Activated naive CD4-positive, alpha-beta T cell treated with anti-CD3 and anti-CD28 coated beads, Interleukin-2, amount 10 ng/mL, durations not matched to agents 7 days and 5 days (primary cell): ENCODE measurements at regions not wholly inside any gene's neighbourhood (a gene's known extent, or its start where the extent isn't known, plus 50 kb on each side); places are given as distances from the start of the nearest gene placed in this dataset.

Source experiments
- CTCF ChIA-PET: fragments of 350-600 bp; sonication (Branson Sonifier 250); formaldehyde crosslinking; loops from one replicate; lab custom pipeline; 2021; ENCODE audit warnings: antibody characterized with exemption; lab: Charles Lee
- DNase-seq: peaks from one replicate; pipeline ENCODE4 v3.0.0-alpha.2; 2020
- H3K27ac Mint-ChIP-seq: one replicate; pipeline ENCODE4 v1.8.0; 2021; ENCODE audit warnings: mild to moderate bottlenecking, moderate library complexity, mixed read lengths
- H3K27me3 Mint-ChIP-seq: one replicate; pipeline ENCODE4 v1.8.0; 2021; ENCODE audit warnings: mild to moderate bottlenecking, mixed read lengths
- H3K36me3 Mint-ChIP-seq: one replicate; pipeline ENCODE4 v1.8.0; 2021; ENCODE audit warnings: mixed read lengths
- H3K4me1 Mint-ChIP-seq: one replicate; pipeline ENCODE4 v1.8.0; 2021; ENCODE audit warnings: mixed read lengths
- H3K4me3 Mint-ChIP-seq: one replicate; pipeline ENCODE4 v1.8.0; 2021; ENCODE audit warnings: mild to moderate bottlenecking, moderate library complexity, mixed read lengths
- H3K9me3 Mint-ChIP-seq: one replicate; pipeline ENCODE4 v1.8.0; 2021; ENCODE audit warnings: mixed read lengths

DNA sequence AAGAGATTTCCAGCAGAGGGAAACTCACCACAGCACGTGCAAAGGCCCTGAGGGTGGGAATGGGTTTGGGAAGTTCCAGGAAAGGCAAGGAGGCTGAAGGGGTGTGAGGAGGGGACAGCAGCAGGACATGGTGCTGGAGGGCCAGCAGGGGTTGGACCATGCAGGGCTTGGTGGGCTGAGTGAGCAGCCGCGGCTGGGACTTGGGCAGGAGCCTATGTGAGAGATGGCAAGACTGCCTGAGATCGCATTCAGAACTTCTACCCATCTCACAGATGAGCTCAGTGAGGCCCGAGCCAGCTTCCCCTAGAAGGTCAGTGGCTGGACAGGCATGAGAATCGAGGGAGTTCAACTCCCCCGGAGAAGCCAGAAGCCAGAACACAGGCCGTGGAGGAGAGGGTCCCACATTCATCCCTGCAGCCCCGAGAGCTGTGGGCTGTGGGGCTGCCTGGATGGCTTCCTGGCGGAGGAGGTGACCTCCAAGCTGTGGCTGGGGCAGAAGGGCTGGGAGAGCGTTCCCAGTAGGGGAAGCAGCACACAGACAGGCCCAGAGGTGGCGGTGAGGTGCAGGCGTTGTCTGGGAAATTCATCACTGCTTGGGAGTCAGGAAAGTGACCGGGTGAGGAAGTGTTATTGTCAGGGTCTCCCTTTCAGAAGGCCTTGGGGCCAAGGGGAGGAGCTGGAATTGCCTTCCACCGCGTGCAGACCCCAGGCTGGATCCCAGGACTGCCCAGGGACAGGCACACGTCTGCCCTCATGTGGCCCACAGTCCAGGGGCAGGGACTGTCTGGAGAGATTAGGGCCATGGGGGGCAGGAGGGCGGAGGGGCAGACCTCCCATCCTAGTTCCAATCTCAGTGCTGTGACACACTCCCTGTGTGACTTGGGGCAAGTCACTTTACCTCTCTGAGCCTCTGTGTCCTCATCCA, 103.8 kb downstream of the CEBPB start:
- no peak for DNase-seq
- H3K4me1 Mint-ChIP-seq, result peaks cover 33% of the 10 kb centered on the region
- H3K36me3 Mint-ChIP-seq, result no peaks in the 10 kb centered on the region
- peaks cover 26% of the 10 kb centered on the region for H3K27me3 Mint-ChIP-seq
- H3K9me3 Mint-ChIP-seq, result no peaks in the 10 kb centered on the region
- CTCF ChIA-PET, result no interaction called here
- H3K4me3 Mint-ChIP-seq, result no peak overlapping the region
- no peak overlapping the region for H3K27ac Mint-ChIP-seq

DNA sequence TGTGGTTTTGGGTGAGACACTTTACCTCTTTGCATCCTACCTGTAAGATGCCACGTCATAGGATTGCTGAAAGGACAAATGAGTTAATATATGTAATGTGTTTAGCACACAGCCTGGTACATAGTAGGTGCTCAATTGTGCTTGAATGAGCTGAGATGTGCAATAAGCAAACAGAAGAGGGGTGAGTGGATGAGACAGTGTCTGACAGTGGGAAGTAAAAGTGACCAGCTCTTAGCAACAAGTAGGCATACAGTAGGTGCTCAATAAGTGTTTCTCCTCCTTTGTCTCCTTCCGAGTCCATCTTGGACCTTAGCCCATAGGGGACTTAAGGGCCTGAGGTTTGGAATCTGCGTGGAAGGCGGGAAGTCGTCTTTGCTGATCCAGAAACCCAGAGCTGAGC, 104.7 kb downstream of the CEBPB start:
- CTCF ChIA-PET, result interaction anchor here (1.3 kb wide), 1 partner anchor 10 kb away, joined by 3 read pairs; no protein-coding TSS in a partner anchor

DNA sequence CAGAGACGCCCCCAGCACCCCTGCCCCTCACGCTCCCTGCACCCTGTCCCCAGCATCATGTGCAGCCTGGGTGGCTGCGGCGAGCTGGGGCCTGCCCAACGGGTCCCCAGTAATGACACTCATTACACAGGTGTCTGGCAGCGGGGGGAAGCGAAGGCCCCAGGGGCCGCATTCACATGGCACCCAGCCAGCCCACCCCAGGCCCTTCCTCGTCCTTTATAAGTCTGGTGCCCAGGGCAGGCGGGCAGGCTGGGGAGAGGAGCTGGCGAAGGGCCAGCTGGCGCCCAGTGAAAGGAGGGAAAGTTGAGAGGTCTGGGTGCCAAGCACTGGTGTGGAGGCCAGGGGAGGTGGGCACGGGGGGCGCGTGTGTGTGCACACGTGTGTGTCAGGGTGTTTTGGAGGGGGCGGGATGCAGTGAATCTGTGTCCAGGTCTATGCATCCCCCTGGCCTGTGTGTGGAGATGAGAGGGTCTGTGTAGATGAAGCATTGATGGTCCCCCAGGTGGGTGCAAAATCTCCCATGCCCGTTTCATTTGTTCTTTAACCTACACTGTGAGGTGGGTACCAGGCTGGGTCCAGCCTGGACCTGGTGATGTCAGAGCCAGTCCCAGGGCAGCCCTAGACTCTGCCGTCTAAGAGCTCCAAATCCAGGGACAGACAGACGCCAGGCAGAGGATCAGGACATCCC, 105.3 kb downstream of the CEBPB start:
- H3K4me1 Mint-ChIP-seq, result peaks cover 33% of the 10 kb centered on the region
- peaks cover 26% of the 10 kb centered on the region for H3K27me3 Mint-ChIP-seq
- no peaks in the 10 kb centered on the region for H3K36me3 Mint-ChIP-seq
- H3K9me3 Mint-ChIP-seq, result no peaks in the 10 kb centered on the region
- CTCF ChIA-PET, result interaction anchor here (1.3 kb wide), 1 partner anchor 10 kb away, joined by 3 read pairs; no protein-coding TSS in a partner anchor
- no peak for DNase-seq
- no peak overlapping the region for H3K4me3 Mint-ChIP-seq
- no peak overlapping the region for H3K27ac Mint-ChIP-seq

More for the DNA sequence above, 104.7 kb downstream of the CEBPB start:
- Mint-ChIP-seq H3K36me3 (no peaks in the 10 kb centered on the region), H3K4me3 (no peak overlapping the region), H3K4me1 (peaks cover 33% of the 10 kb centered on the region), H3K27ac (no peak overlapping the region), H3K27me3 (peaks cover 24% of the 10 kb centered on the region), H3K9me3 (no peaks in the 10 kb centered on the region)
- DNase-seq, result no peak

DNA sequence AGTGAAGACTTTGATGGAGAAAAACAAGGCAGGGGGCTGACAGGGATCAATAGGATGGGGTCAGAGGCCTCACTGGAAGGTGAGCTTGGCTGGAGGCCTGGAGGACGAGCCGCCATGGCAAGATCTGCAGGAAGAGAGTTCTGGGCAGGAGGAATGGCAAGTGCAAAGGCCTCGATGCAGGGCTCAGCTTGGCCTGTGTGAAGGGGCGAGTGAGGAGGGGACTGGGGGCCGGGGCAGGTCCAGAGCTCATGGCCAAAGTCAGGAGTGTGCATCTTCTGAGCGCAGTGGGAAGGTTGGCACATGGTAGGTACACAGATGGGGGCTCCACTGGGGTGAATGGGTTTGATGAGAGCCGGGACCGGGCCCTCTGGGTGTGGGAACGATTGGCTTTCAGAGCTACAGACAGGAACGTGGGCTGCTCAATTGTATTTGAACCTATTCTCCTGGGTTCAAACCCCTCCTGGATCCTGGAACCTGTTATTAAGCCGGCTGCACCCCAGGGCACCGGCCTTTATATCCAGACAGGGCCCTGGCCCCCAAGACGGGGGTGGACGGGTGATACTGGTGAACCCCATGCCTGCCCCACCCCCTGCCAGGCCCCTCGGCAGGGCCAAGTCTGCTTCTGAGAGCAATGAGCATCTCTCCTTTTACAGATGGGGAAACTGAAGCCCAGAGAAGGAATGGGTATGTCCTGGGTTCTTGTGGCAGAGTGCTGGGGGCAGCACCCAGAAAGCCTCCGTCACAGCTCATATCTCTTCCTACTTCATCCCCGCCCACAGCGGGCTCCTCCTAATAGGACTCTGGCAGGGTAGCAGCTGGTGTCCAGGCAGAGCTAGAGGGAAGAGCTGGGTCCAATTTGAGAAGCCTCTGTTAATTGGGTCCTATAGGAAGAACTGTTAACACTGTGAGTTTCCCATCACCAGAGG, 106.1 kb downstream of the CEBPB start:
- Mint-ChIP-seq H3K4me3 (no peak overlapping the region), H3K36me3 (no peaks in the 10 kb centered on the region), H3K4me1 (peaks cover 33% of the 10 kb centered on the region), H3K27ac (no peak overlapping the region), H3K27me3 (peaks cover 30% of the 10 kb centered on the region), H3K9me3 (no peaks in the 10 kb centered on the region)
- CTCF ChIA-PET, result interaction anchor here (0.8 to 1.3 kb wide), 2 partner anchors 11 to 109 kb away, joined by 3 read pairs; no protein-coding TSS in a partner anchor
- DNase-seq, result no peak

DNA sequence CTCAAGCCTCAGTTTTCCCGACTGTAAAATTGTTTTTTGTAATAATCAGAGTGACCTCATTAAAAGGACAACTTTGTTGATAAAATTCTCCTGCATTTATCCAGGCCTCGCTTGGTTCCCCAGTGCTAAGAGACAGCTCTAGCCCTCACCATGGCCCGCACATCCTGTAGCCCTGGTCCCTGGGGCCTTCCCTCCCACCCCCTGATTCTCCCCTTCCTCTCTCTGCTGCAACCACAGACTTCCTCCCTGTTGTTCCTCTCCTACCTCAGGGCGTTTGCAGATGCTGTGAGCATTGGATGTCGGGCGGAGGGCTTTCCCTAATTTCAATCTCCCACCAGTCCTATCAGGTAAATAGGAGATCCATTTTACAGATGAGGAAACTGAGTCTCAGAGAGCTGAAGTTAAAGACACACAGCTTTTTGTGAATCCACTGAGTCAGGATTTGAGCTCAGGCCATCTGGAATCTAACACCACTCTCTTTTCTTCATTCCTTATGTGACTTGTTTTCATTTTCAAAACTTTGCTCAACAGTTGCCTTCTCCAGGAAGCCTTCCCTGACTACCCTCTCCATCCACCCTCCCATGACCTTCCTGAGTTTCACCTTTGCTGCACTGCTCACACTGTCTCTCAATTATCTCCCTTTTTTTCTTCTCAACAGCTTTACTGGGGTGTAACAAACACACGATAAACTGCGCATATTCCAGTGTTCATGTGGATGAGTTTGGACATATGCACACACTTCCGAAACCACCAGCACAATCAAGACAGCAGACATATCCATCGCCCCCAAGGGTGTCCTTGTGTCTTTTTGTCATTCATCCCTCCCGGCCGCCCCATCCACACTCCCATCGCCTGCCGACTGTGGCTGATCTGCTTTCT, 107.1 kb downstream of the CEBPB start:
- CTCF ChIA-PET, result interaction anchor here (0.8 kb wide), 1 partner anchor 110 kb away, joined by 3 read pairs; no protein-coding TSS in a partner anchor
- Mint-ChIP-seq H3K27ac (peak overlapping the region; percentile 53), H3K36me3 (no peaks in the 10 kb centered on the region), H3K27me3 (peaks cover 38% of the 10 kb centered on the region), H3K4me3 (no peak overlapping the region), H3K9me3 (no peaks in the 10 kb centered on the region), H3K4me1 (peaks cover 37% of the 10 kb centered on the region)
- DNase-seq, result peak; percentile 39

DNA sequence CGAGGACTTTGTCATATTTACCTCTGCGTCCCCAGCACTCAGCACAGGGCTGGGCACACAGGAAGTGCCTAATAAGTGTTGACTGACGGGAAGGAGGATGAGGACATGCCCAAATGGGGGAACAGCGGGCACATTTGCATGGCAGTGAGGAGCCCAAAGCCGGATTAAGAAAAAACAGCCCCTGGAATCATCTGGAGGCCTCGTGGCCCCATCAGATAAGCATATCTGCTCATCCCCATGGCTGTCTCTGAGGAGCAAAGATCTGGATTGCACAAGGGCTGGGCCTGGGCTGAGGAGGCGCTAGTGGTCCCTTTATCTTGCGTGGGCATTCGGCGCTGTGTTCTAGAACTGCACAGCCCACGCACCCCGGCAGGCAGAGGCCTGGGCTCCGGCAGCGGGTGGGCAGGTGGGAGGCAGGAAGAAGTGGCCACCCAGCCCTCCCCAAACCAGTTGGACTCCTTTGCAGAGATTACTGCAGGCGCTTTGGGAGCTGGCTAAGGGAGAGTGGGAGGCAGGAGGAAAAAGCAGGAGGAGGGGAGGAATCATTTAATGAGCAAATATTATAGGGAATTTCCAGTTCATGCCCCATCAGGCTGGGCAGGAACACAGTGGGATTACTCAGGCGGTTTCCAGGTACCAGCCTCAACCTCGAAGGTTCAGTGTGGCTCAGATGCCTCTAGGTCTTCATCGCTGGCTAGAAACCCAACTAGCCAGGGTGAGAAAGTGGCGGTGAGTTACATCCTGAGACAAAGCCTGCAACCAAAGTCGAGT, 108.1 kb downstream of the CEBPB start:
- Mint-ChIP-seq H3K4me3 (no peak overlapping the region), H3K27ac (peak overlapping the region; percentile 21), H3K27me3 (peaks cover 38% of the 10 kb centered on the region), H3K9me3 (no peaks in the 10 kb centered on the region), H3K4me1 (peaks cover 37% of the 10 kb centered on the region), H3K36me3 (no peaks in the 10 kb centered on the region)
- DNase-seq, result no peak
- CTCF ChIA-PET, result no interaction called here

DNA sequence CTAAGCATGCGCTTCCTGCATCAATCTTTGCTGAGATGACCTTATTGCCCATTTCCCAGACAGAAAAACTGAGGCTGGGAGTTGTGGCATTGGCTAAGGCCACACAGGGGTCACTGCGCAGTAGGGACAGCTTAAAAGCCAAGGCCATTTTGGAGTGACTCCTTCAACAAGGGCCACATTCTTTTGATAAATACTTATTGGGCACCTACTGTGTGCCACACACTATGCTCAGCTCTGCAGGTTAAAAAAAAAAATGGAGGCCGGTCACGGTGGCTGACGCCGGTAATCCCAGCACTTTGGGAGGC, 108.6 kb downstream of the CEBPB start:
- Mint-ChIP-seq H3K9me3 (no peaks in the 10 kb centered on the region), H3K36me3 (no peaks in the 10 kb centered on the region), H3K27me3 (peaks cover 33% of the 10 kb centered on the region), H3K4me1 (peaks cover 35% of the 10 kb centered on the region), H3K27ac (no peak overlapping the region), H3K4me3 (no peak overlapping the region)
- no peak for DNase-seq
- CTCF ChIA-PET, result no interaction called here

DNA sequence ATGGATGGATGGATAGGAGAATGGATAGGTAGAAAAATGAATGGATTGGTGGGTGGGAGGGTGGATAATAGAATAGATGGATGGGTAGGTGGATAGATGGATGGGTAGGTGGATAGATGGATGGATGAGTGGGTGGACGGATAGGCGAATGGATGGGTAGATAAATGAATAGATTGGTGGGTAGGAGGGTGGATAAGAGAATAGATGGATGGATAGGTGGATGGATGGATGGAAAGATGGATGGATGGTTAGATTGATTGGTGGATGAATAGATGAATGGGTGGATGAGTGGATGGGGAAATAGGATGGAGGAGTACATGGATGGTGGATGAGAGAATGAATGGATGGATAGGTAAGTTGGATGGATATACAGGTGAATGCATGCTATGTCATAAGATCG, 110.5 kb downstream of the CEBPB start:
- no peaks in the 10 kb centered on the region for H3K36me3 Mint-ChIP-seq
- CTCF ChIA-PET, result no interaction called here

DNA sequence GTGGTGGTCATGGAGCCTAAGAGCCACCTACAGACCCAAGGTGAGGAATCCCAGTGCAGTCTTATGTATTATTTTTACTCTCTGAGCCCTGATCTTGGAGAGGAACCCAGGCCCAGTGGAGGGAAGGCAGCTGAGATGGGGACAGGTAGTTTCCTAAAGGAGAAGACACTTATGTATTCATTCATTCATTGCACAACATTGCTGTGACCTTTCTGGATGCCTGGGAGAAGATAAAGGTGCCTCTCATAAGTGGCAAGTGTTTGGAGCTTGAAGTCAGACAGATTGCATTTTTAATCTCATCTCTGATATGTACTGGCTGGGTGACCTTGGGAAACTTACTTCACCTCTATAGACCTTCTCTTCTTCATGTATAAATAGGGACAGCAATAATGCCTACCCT, 111.1 kb downstream of the CEBPB start:
- peaks cover 28% of the 10 kb centered on the region for H3K4me1 Mint-ChIP-seq
- H3K36me3 Mint-ChIP-seq, result no peaks in the 10 kb centered on the region
- CTCF ChIA-PET, result no interaction called here
- peaks cover 31% of the 10 kb centered on the region for H3K27me3 Mint-ChIP-seq
- H3K9me3 Mint-ChIP-seq, result no peaks in the 10 kb centered on the region
- no peak for DNase-seq
- no peak overlapping the region for H3K4me3 Mint-ChIP-seq
- no peak overlapping the region for H3K27ac Mint-ChIP-seq

More for the DNA sequence above, 110.5 kb downstream of the CEBPB start:
- H3K4me3 Mint-ChIP-seq, result no peak overlapping the region
- DNase-seq, result no peak
- peaks cover 31% of the 10 kb centered on the region for H3K27me3 Mint-ChIP-seq
- peaks cover 32% of the 10 kb centered on the region for H3K4me1 Mint-ChIP-seq
- H3K27ac Mint-ChIP-seq, result no peak overlapping the region
- H3K9me3 Mint-ChIP-seq, result no peaks in the 10 kb centered on the region

DNA sequence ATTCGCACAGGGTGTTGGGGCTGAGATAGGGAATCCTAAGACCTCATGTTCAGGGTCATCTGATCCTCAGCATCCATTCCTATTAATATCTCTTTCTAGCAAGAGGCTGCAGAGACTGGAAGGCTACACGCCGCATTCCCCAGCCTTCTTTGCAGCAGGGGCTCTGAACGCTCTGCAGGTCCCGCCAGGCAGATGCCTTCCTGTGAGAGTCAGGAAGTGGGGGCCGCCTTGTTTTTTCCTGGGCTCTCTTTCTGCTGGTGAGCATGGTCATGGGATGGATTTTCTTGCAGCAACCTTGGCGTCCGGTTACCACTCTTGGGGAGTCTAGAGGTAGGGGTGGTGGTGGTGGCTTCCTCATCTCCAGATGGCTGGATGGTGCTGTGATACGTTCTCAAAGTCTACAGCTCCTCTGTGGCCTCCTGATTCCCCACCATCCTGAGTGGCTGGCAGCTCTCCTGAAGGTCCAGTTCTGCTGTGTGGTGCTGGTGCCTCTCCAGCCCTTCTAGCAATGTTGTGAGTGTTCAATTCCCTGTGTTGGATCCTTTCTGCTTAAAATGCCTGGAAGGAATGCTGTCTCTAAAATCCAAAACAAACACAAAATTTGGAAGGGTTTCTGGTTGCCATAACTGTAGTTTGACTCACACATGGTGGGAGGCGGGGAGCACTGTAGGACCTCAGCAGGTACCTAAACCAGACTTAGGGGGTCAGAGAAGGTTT, 111.9 kb downstream of the CEBPB start:
- peaks cover 22% of the 10 kb centered on the region for H3K4me1 Mint-ChIP-seq
- H3K27ac Mint-ChIP-seq, result no peak overlapping the region
- peaks cover 31% of the 10 kb centered on the region for H3K27me3 Mint-ChIP-seq
- no peak for DNase-seq
- H3K4me3 Mint-ChIP-seq, result no peak overlapping the region
- H3K36me3 Mint-ChIP-seq, result no peaks in the 10 kb centered on the region
- CTCF ChIA-PET, result no interaction called here
- H3K9me3 Mint-ChIP-seq, result no peaks in the 10 kb centered on the region

DNA sequence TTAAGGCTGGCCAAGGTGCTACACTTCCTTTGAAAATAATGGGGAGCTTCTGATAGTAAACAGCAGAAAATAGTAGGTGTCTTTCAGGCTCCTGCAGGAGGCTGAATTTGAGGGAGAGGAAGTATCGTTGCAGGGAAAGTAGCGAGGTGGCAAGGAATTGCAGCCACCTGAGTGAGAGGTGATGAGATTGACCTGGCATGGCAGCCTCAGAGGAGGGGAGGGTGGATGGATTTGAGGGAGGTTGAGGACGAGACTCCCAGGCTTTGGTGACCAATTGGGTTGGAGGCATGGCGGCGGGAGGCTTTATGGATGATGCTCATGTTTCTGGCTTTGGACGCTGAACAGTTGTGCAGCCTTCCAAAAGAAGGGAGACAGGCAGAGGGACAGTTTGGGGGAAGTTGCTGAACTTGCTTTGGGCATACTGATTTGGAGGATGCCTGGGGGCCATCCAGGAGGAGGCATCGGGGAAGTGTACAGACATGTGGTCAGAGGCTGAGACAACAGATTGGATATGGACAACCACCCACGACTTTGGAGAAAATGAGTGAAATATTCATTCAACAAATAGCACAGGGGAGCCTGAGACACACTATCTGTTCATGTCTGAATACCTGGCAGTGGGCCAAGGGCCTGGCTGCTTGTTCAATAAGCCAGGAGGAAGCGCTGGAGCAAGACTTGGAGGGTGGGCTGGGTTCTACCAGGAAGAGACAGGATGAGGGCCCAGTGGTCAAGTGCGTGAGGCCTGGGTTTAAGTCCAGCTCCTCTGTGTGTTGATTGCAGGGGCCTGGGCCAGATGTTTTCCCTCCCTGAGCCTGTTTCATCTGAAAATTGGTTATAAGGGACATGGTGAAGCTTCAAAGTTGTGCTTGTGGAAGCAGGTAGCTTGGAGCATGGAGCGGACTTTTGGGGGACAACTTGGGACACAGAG, 113.2 kb downstream of the CEBPB start:
- Mint-ChIP-seq H3K4me1 (peaks cover 11% of the 10 kb centered on the region), H3K9me3 (no peaks in the 10 kb centered on the region), H3K36me3 (no peaks in the 10 kb centered on the region), H3K27ac (no peak overlapping the region), H3K4me3 (no peak overlapping the region), H3K27me3 (peaks cover 25% of the 10 kb centered on the region)
- no peak for DNase-seq
- CTCF ChIA-PET, result no interaction called here
